HG02973 (cell line): ENCODE measurements at regions not wholly inside any gene's neighbourhood (a gene's known extent, or its start where the extent isn't known, plus 50 kb on each side); places are given as distances from the start of the nearest gene placed in this dataset.
A peak's percentile ranks its signal among the peaks of the same experiment; 100 is the strongest.

Source experiments
- ATAC-seq: cut with Tn5 transposase; IDR thresholded peaks from one replicate; pipeline ENCODE4 v1.9.1; 2021; ENCODE audit warnings: moderate library complexity; ENCODE audit not compliant: unreplicated experiment

DNA sequence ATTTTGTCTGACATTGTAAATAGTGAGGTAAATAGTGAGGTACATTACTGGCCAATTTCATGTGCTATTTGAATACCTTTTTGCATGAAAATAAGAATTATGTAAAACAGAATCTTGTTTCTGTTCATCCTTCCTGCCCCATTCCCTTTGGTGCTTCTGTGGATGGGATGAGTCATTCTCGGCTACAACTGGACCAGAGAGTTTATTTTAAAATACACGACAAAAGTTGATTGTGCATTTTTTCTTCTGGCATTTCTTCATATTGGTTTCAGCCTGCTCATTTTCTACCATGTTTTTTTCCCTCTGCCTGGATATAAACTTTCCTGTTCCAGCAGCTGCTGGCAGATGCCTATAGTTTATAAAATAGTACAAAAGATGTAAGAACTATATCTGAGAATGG is 107.5 kb downstream of the CYSLTR2 start:
- ATAC-seq = no peak

DNA sequence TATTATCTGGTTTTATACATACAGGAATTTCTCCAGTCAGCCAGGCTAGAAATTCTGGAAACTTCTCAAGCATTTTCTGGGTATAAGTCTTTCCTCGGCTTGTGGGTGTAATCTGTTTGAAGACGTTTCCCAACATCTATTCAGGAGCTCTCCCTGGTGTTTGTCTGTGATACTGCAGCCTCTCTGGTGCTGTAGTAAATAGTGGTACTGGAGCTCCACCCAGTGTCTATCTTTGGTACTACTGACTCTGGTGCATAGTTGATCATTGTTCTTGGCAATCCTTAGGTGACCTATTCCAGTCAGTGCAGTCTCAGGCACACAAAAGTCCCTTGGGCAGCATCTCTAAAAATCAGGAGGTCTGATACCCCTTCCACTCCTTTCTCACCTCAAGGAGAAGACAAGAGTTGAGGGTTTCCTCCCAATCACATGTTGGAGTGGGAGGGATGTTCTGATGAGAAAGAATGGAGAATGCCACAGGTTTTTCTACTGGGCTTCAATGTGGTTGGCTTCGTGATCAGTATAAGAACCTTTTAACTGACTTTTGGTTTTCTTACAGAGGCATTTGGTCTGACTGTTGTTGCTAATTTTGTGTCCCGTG is 115.5 kb downstream of the CYSLTR2 start:
- peak; percentile 93 for ATAC-seq

DNA sequence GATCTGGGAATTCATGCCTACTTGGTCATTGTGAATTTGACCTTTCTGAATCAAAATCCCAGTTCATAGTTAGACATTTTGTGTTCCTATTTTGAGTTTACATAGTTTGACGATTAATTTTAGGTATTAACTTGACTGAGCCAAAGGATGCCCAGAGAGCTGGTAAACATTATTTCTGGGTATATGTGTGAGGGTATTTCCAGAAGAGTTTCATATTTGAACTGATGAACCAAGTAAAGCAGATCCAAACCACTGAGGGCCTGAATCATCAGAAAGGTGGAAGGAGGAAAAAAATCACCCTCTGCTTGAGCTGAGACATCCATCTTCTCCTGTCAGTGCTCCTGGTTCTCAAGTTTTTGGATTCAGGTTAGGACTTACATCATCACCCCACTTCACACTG is 116.6 kb downstream of the CYSLTR2 start:
- ATAC-seq = no peak

DNA sequence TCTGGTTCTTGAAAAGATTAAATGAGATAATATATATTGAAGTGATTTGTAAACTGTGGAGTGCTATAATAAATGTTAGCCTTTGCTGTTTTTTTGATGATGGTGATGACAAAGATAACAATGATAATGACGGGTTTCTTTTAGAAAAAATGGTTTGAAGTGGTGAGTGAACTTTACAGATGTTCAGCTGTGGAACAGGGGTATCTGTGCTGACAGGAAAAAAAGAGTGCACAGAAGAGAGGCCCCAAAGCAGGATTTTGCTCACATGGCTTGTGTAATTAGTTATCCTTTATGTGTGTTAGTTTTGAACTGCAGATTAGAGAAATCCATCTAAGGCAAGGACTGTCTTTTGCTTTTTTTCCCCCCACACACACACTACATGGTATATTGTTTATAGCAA is 119.2 kb downstream of the CYSLTR2 start:
- ATAC-seq = no peak

DNA sequence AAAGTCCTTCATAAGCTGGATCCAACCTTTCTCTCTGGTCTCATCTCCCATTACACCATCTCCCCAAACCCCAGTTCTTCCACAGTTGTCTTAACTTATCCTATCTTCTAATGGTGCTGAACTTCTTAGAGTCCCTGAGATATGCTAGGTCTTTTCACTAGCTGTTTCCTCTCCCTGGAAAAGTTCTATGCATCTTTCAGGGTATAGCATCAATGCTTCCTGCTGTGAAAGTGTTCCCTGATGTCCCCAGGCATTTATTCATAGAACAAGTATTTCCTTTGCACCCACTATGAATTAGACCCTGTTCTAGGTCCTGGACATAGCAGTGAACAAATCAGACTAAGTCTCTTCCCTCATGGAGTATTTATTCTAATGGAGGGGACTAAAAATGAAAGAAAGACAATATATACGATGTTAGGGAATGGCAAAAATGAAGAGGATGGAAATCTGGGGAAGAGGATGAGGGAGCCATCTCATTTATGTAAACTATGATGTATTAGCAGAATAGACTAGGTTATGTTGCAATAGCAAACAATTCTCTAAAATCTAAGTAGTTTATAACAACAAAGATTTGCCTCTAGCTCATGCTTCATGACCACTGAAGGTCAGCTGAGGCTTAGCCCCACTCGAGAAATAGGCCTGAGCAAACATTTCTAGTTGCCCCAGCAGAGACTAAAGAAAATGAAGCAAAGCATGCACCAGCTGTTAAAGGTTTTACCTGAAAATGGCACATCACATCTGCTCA is 120.0 kb downstream of the CYSLTR2 start:
- ATAC-seq = no peak

DNA sequence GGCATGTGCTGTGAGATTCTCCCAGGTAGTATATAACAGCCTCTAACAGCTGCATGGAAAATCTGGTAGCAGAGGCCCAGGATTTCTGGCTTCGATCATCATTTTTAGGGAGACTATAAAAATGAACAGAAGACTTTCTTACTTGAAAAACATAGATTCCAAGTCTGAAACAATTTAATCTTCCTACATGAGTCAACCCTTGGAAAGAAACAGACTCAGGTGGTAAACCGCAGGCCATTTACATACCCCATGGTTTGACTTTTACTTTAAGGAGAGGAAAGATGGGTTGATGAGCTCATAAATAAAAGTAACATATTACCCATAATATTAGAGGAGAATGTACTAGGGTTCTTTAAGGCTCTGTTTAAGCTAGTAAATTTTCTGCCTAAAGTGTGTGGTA is 121.6 kb downstream of the CYSLTR2 start:
- no peak for ATAC-seq

DNA sequence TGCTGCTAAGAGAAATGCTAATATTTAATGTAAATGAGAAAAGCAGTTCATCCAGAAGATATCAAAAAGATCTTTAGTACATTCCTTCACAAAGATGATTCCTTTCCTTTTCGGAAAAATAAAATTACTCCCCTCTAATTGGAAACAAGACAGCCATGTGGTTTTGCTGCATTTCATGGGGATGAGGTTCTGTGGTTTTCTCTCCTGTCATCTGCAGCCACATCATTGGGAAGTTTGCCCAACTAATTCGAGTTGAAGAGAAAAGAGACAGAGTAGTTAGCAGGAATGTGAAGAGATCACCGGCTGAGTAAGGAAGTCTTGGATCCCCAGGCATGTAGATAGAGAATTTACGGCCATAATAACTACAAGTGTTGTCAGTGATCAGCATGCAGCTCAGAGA is 122.1 kb downstream of the CYSLTR2 start:
- ATAC-seq = no peak

DNA sequence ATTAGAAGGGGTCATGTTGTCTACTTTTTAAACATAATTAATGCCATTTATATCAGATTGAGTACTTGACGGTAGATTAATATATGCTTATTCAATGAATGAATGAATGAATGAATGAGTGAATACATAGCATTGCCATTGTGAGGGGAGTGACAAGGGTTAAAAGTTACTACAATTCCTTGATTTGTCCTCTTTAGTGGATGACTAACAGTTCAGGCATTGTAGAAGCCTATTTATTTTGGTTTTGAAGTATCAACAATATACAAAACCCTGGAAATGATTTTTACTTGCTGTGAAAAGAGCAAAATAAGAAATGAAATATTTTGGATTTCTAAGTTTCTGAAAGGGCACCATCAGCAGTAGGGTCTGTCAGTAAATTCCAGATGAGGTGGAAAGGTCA is 122.7 kb downstream of the CYSLTR2 start:
- ATAC-seq = no peak

DNA sequence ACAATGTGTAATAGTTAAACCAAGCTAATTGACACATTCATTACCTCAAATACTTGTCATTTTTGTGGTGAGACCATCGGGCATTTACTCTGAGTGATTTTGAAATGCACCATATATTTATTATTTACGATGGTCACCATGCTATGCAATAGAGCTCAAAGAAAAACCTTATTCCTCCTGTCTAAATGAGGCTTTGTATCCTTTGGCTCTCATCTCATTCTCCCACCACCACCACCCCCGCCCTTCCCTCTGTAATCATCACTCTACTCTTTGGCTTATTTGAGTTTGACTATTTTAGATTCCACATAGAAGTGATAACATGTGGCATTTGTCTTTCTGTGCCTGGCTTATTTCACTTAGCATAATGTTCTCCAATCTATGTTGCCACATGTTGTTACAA is 124.9 kb downstream of the CYSLTR2 start:
- ATAC-seq = no peak

DNA sequence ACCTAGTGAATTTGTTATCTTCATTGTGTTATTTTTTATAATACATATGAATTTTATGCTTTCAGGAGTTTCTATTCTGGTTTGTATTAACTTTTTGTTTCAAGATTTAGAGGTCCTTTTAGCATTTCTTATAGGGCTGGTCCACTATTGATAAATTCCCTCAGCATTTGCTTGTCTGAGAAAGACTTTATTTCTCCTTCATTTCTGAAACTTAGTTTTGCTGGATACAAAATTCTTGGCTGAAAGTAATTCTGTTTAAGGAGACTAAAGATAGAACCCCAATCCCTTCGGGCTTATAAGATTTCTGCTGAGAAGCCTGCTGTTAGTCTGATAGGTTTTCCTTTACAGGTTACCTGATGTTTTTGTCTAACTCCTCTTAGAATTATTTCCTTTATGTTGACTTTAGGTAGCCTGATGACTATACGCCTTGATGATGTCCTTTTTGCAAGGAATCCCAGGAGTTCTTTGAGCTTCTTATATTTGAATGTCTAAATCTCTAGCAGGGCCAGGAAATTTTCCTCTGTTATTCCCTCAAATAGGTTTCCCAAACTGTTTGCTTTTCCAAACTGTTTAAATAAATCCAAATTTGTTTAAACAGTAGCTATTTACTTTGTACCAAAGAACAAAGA is 127.1 kb downstream of the CYSLTR2 start:
- ATAC-seq = no peak

DNA sequence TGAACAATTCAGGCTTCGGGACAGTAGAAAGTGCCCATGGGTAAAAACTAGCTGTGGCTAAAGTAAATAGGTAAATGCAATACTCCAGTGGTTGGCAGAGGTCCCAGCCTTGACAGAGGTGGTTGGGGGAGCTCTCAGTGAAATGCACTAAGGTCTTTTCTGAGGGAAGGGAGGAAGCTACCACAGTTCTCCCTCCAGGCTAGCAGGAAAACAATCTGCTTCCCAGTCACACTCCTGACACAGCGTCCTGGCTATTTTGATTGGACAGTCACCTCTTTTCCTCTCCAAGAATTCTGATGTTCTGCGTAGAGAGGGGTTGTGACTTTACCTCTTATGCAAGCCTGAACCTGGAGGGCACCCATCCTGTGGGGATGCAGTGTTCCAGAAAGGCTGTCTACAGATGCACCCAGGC is 128.7 kb downstream of the CYSLTR2 start:
- no peak for ATAC-seq

DNA sequence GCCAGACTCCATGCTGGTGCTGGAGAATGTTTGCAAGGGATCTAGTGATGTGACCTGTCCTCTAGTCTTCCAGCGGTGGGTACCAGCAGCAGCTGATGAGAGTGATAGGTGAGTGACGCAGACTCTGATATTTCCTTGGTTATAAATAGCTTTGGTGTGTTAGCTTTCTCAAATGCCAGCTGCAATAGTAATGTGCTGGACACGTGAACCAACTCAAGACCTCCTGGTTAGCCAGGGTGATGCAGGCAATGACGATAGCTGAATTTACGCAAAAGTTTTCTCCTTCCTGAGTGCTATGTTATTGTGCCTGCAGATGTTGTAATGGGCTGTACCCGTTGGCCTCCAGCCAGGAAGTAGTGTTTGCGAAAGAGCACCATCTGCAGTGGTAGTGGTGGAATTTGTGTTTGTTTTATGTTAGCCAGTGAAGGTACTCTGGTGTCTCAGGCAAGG is 129.5 kb downstream of the CYSLTR2 start:
- ATAC-seq = no peak

DNA sequence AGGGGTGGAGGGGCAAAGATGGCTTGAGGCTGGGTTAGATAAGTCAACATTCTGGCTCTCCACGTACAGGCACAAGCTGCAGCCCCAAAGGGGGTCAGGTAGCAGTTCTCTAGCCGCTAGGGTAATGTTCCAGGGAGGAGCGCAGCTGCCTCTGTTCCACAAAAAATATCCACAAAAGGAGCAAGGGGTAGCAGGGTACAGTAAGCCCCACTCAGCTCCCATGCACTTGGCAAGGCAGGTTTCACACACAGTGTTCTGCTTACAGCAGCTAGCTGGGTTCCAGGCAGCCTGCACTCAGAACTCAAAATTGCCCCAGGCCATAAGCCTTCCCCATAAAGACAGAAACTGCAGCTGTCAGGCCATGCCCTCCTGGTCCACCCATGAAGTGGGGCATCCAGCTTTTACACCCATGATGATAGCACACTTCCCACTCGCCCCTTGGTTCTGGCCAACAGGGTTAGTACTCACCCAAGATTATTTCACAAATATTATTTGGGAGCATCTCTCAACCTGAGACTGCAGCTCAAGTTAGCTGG is 130.0 kb downstream of the CYSLTR2 start:
- ATAC-seq = no peak

DNA sequence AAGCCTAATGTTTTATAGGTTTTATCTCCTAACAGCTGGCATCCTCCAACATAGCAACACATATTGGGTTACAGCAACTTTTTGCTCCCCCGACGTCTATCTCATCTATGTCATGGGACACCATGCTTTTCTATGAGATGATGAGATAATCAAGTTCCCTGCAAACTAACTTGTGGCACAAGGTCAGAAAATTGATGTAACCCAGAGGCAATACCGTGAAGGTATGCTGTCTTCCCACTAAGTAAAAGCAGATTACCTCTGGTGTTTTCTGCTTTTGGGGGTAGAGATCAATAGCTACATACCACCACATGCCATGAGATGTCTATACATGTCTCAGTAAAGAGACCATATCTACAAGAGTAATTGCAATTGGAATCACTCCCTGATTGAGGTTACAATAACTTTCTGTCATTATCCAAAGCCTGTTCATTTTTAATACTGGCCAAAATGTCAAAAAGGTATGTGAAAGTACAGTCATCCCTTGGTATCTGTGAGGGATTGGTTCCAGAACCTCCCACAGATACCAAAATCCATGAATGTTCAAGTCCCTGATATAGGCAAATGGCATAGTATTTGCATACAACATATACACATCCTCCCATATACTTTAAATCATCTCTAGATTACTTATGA is 131.3 kb downstream of the CYSLTR2 start:
- ATAC-seq = no peak

DNA sequence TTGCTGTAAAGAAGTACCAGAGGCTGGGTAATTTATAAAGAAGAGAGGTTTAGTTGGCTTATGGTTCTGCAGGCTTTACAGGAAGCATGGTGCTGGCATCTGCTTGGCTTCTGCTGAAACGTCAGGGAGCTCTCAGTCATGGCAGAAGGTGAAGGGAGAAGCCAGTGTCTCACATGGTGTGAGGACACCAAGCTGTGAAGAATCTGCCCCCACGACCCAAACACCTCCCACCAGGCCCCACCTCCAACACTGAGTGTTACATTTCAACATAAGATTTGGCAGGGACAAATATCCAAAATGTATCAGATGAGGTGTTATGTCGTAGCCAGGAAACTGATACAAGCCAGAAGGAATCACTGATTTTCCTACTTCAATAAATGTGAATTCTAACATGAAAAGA is 136.5 kb downstream of the CYSLTR2 start:
- no peak for ATAC-seq

DNA sequence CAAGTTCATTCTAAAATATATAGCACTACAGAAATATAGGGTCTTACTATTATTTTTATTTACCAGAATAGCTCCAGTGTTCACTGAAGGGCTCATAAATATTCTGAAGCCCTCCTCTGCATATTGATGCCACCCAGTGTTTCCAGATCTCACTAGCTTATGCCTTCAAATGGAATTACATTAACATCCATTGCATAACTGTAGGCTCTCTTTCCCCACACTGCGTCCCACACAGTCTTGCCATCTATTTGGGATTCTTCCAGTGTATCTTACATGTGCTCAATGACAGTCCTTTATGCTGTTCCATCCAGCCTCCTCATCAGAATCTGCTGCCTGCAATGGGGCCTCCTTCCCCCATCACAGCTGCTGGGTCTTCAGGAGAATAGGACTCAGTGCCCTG is 137.2 kb downstream of the CYSLTR2 start:
- ATAC-seq = no peak

DNA sequence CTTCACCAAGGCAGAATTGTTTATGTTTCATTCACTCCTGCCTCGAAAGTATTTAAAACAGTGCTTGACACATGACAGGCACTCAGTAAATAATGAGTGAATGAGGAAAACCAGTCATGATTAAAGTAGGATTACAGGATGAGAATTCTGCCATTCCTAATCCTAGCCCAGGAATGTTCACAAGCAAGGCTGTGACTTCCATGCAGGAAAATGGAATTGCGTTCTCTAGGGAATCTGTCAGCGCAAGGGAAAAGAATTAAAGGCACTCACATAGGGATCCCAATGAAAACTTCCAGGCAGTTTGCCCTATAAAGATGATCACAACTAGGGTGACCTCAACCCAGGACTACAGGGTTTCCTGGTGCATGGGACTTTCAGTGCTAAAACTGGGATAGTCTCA is 143.4 kb downstream of the CYSLTR2 start:
- ATAC-seq = no peak

DNA sequence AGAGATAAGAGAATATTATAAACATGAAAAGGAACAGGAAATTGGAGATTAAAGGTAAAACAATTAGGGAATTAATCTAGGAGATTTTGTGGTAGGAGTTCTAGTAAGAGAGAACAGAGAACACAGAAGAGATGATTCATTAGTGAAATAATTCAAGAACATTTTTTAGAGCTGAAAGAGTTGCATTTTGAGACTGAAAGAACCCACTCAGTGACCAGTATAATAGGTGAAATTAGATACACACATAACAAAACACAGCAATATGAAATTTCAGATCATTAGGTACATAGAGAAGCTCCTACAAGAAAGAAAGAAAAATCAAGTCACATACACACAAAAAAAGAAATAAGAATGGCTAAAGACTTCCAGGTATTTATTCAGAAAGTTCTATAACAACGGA is 144.0 kb downstream of the CYSLTR2 start:
- no peak for ATAC-seq

DNA sequence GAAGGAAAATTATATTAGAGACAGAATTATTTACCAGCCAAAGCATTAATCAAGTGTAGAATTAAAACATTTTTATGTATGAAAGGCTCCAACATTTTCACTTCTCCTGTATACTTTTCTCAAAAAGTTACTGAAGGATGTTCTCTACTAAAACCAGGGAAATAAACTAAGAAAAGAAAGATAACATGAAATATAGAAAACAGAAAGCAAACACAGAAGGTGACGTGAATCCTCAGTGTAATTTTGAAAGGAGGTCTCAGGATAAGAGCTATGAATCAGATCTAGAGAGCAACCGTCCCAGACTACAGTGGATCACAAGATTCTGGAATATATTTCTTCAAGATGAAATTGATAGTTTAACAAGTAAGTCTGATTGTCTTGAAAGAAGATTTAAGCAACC is 144.5 kb downstream of the CYSLTR2 start:
- no peak for ATAC-seq

DNA sequence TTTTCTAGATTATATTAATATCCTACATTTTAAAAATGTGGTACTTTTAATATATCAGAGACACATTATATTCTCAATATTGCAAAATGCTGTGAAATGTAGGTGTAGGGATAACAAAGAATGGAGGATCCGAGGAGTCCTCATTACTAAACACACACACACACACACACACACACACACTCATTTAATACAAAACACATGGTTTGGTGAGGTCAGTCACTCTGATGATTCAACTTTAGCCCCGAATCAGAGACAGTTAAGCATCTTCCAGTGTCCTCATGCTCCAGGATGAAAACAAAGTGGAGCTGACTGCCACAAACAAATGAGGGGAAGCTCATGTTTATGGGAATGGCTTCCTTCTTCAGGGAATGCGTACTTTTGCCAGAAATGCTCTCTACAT is 147.5 kb downstream of the CYSLTR2 start:
- no peak for ATAC-seq

DNA sequence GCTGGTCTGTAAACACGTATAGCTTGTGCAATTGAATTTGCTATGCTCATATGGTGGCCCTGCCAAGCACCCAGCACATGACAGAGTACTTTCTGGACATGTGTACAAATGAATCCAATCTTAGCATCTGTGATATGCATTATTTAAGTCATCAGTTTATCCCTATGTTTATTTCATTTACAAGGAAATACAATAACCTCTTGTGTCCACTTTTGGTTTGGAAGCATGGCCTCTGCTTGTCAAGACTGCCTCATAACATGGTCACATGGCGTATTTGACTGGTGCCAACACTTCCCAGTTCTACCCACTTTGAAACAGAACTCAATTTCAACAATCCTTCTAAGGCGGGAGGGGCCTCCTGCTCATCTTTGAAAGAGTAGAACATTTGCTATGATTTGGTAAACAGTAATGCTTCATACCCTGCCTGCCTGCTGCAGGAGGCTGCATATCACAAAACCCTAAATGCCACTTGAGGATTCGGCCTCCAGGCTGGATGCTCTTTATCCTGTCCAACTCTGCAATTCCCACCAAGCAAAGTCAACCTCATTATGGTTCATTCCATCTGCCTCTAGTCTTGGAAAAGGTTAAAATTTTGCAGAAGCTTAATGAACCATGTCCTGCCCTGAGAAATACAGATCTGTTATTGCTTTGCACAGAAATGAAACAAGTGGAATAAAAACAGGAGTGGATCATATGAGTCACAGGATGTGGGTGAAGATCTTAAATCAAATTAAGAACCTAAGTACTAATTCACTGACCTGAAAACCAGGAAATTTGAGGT is 151.3 kb downstream of the CYSLTR2 start:
- no peak for ATAC-seq
